ENCODE measurements at regions not wholly inside any gene's neighbourhood (a gene's known extent, or its start where the extent isn't known, plus 50 kb on each side); places are given as distances from the start of the nearest gene placed in this dataset.

DNA sequence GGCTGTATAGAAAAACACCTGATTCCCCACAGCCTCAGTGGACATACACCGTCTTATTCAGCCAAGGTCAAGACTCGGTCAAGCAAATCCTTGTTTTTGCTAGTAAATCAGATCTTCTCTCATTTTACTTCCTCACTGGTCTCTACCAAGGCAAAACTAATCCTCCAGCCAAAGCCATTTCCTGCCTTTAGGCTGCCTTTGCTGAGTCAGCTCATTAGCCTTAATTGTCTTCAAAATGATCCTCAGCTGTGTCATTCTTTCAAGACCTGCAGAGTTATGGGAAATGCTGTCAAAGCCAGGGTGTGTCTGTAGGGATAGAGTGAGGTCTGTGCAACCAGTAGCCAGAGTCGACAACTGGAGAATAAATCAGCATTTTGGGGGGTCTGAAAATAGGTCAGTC lies 107.2 kb upstream of the FAM180A start:
- no peak for FAIRE-seq
- Histone ChIP-seq H3K4me3 (ENCODE audit: low read length in 3 of 3) (no peak overlapping the region), H3K27me3 (ENCODE audit: control insufficient read depth, insufficient read depth, low read length) (no peaks in the 10 kb centered on the region), H3K9ac (ENCODE audit: low read length in 3 of 3) (no peak overlapping the region), H3K27ac (ENCODE audit: low read depth in 2 of 2, low read length in 2 of 2) (no peak overlapping the region), H3K4me1 (ENCODE audit: control insufficient read depth in 2 of 3, insufficient read depth in 2 of 3, low read depth in 1 of 3, low read length in 3 of 3) (no peaks in the 10 kb centered on the region), H3K36me3 (ENCODE audit: control insufficient read depth in 2 of 3, insufficient read depth in 3 of 3, low read length in 3 of 3) (no peaks in the 10 kb centered on the region), H3K9me3 (ENCODE audit: control insufficient read depth in 2 of 3, insufficient read depth in 1 of 3, low read length in 3 of 3) (no peaks in the 10 kb centered on the region)
- intact Hi-C loops (cut with DNase I): no loop called here
- TF ChIP-seq, protein P1, sequence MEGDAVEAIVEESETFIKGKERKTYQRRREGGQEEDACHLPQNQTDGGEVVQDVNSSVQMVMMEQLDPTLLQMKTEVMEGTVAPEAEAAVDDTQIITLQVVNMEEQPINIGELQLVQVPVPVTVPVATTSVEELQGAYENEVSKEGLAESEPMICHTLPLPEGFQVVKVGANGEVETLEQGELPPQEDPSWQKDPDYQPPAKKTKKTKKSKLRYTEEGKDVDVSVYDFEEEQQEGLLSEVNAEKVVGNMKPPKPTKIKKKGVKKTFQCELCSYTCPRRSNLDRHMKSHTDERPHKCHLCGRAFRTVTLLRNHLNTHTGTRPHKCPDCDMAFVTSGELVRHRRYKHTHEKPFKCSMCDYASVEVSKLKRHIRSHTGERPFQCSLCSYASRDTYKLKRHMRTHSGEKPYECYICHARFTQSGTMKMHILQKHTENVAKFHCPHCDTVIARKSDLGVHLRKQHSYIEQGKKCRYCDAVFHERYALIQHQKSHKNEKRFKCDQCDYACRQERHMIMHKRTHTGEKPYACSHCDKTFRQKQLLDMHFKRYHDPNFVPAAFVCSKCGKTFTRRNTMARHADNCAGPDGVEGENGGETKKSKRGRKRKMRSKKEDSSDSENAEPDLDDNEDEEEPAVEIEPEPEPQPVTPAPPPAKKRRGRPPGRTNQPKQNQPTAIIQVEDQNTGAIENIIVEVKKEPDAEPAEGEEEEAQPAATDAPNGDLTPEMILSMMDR (IDR thresholded peaks at IDR 0.05; ENCODE audit: borderline replicate concordance, extremely low read depth, insufficient read depth): no peak
- DNase-seq: peak in 3 of 5 donors; percentile 43 to 80 (median 78)

DNA sequence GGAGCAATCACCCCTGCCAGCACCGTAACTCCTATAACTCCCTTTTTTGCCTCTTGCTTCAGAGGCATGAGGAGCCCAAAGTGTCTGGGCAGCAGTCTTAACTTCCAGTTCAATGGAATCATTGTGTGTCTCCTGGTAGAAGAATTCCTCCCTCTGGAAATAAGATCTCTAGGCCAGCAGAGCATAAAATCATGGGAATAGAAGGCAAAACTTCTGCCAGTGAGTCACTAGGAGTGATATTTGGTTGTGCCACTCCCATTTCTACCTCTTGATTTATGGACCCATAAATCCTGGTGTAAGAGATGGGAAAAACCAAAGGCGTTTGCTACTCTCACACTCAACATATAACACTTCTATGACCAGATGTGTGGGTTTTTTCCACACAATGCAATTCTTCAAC lies 104.9 kb upstream of the FAM180A start:
- Histone ChIP-seq H3K27me3 (ENCODE audit: control insufficient read depth, insufficient read depth, low read length) (no peaks in the 10 kb centered on the region), H3K4me1 (ENCODE audit: control insufficient read depth in 2 of 3, insufficient read depth in 2 of 3, low read depth in 1 of 3, low read length in 3 of 3) (no peaks in the 10 kb centered on the region), H3K36me3 (ENCODE audit: control insufficient read depth in 2 of 3, insufficient read depth in 3 of 3, low read length in 3 of 3) (no peaks in the 10 kb centered on the region), H3K27ac (ENCODE audit: low read depth in 2 of 2, low read length in 2 of 2) (no peak overlapping the region), H3K4me3 (ENCODE audit: low read length in 3 of 3) (no peak overlapping the region), H3K9ac (ENCODE audit: low read length in 3 of 3) (no peak overlapping the region), H3K9me3 (ENCODE audit: control insufficient read depth in 2 of 3, insufficient read depth in 1 of 3, low read length in 3 of 3) (no peaks in the 10 kb centered on the region)
- TF ChIP-seq, protein P1 (IDR thresholded peaks at IDR 0.05; ENCODE audit: borderline replicate concordance, extremely low read depth, insufficient read depth): no peak
- intact Hi-C loops (cut with DNase I): no loop called here
- DNase-seq (peak in 2 of 5 donors; percentile 52 to 58), FAIRE-seq (no peak)

DNA sequence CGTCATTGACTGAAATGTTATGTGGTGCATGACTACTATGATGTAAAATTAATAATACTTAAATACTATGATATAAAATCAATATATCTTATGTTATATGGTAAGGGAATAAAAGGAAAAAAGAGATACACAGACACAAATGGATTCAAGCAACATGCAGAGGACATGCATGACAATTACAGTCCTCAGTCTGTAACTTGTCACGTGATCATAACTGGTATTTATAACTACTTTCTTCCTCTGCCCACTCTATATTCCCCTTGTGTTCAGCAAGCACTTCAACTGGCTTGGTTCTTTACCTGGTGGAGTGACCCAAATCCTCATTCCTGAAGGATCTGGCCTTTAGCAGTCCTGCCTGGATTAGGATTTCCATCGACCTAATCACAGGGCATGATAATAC lies 104.4 kb upstream of the FAM180A start:
- intact Hi-C loops (cut with DNase I): no loop called here

More for the DNA sequence above, 104.4 kb upstream of the FAM180A start:
- TF ChIP-seq, protein P1 (IDR thresholded peaks at IDR 0.05; ENCODE audit: borderline replicate concordance, extremely low read depth, insufficient read depth): no peak
- DNase-seq (no peak), FAIRE-seq (no peak)
- H3K27me3 ChIP-seq (ENCODE audit: control insufficient read depth, insufficient read depth, low read length): no peaks in the 10 kb centered on the region
- H3K27ac ChIP-seq (ENCODE audit: low read depth in 2 of 2, low read length in 2 of 2): no peak overlapping the region
- no peaks in the 10 kb centered on the region for H3K4me1 ChIP-seq (ENCODE audit: control insufficient read depth in 2 of 3, insufficient read depth in 2 of 3, low read depth in 1 of 3, low read length in 3 of 3)
- H3K9me3 ChIP-seq (ENCODE audit: control insufficient read depth in 2 of 3, insufficient read depth in 1 of 3, low read length in 3 of 3): no peaks in the 10 kb centered on the region
- no peak overlapping the region for H3K9ac ChIP-seq (ENCODE audit: low read length in 3 of 3)
- H3K4me3 ChIP-seq (ENCODE audit: low read length in 3 of 3): no peak overlapping the region
- H3K36me3 ChIP-seq (ENCODE audit: control insufficient read depth in 2 of 3, insufficient read depth in 3 of 3, low read length in 3 of 3): no peaks in the 10 kb centered on the region

All from kidney (tissue), 13 donors.